Right kidney (tissue), 1 donor: ENCODE measurements at regions not wholly inside any gene's neighbourhood (a gene's known extent, or its start where the extent isn't known, plus 50 kb on each side); places are given as distances from the start of the nearest gene placed in this dataset.
A peak's percentile ranks its signal among the peaks of the same experiment; 100 is the strongest.

Experiments used
- DNase-seq: peaks from one replicate; pipeline ENCODE4 v3.0.0-alpha.2; 2016

DNA sequence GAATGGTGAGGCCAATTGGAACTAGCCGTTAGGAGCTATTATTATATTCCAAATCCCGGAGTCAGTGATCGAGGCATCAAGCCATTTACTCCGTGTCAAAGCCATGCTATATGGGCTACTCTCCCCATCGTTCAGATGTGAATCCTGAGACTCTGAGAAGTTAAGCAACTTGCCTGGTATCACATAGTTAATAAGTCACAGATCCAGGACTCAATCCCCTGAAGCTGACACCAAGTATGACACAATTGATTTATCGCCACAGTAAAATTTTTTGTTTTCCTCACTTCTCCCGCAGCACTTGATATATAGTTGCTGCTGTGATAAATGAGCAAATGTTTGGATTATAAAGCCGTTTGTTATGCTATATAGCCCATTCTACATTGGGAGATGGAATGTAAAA, 50.8 kb upstream of the TSHZ2 start:
- no peak for DNase-seq

DNA sequence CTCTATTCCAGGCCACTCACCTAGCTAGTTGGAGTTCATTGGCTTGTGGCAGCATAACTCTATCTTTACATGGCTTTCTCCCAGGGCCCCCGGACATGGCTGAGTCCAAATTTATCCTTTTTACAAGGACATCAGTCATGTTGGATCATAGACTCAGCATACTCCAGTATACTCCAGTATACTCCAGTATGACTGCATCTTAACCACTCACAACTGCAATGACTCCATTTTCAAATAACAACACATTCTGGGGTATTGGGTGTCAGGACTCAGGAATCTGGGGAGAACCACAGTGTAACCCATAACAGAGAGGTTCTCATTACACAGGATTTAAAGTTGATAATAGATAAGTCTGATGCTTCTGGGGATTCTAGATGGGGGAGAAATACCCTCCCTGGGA, 53.8 kb upstream of the TSHZ2 start:
- DNase-seq: no peak

DNA sequence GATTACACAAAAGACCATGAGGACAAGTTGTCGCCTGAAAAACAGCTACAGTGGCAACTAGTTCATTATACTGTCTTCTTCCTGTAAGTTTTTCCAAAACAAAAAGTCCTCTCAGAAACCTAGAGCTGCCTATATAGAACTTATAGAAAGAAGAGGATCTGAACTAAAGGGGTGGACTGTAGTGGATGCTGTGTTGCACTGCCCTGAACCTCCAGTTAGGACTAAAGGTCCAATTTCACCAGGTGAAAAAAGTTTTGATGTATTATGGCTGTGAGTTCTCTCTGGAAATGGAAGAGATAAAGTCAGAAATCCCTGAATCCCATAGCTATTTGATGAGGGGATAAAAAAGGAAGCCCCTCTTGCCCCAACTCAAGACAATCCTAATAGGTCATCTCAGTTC, 56.6 kb upstream of the TSHZ2 start:
- no peak for DNase-seq

DNA sequence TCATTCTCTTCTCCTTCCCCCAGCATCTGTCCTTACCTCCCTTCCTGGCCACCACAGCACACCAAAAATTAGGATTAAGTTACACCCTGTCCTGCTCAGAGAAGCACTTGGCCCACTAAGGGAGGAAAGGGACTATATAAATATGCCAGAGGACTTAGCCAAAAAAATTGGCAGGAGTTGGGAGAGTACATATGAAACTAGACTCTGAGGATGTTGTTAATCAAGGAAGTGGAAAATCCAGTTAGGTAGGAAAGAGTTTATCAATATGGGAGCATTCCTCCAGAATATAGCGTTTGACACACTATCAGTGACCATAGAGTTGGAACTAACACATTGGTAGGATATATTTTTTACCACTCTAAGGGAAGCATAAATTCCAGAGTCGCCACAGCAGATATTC, 57.3 kb upstream of the TSHZ2 start:
- no peak for DNase-seq

DNA sequence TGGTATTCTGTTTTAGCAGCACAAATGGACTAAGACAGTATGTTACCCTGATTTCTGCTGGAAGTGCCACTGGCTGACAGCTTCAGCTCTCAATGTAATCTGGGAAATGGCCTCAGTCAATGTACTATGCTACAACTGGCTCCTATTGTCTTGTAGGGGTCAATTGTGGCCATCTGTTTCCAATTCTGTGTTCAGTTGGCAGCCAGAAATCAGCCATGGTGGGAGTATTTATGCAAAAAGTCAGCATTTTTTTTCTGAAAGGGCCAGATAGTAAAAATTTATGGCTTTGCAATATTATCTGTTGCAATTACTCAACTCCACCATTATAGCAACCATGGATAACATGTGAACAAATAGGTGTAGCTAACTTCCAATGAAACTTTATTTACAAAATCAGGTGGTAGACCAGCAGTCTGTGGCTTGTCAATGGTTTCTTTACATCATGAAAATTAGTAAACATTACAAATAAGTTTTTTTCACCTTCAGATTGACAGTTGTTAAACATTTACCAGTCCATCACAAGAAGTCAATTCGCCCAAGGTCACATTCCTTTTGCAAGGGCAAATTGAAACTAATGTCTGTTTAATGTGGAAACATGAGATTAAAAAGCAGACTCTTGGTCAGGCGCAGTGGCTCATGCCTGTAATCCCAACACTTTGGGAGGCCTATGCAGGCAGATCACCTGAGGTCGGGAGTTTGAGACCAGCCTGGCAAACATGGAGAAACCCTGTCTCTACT, 58.3 kb upstream of the TSHZ2 start:
- DNase-seq: no peak

GRCh38 chr20:52905241-52905994, 66.7 kb upstream of the TSHZ2 start:
- DNase-seq: no peak

DNA sequence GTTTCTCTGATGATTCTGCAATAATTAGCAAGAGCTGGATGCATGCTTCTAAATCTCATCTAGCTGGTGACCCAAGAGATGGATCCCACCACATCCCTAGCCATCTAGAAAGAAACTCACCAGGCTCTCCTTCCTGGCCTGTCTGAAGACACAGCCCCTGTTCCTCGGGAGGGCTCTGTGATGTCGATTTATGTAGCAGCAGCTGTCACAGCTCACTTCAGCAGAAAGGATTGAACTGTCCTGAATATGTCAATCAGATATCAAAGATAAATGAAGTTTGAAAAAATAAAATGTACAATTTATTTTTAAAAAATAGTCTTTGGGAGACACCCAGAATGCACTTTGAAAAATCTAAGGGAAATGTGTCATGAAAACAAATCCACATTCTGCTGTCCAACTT, 67.3 kb upstream of the TSHZ2 start:
- DNase-seq: no peak

GRCh38 chr20:52899041-52899608, 73.0 kb upstream of the TSHZ2 start:
- no peak for DNase-seq

GRCh38 chr20:52896348-52896747, 75.8 kb upstream of the TSHZ2 start:
- no peak for DNase-seq

DNA sequence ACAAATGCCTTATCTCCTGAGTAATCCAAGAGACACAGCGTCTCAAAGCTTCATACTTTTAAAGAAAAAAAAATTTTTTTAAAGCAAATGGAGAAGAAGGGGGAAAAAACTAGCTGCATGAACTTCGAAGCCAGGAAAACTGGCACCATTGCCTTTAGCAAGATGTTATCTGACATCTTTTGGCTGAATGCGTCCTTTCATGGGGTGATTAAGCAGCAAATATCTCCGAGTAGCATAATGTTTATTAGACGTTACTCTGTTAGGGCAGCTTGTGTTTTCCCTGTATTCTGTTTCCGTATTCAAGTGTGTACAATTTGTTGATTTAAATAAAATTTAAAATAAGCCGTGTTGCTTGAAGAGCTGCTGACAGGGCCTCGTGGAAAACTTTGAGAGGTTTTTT, 76.5 kb upstream of the TSHZ2 start:
- DNase-seq: no peak

DNA sequence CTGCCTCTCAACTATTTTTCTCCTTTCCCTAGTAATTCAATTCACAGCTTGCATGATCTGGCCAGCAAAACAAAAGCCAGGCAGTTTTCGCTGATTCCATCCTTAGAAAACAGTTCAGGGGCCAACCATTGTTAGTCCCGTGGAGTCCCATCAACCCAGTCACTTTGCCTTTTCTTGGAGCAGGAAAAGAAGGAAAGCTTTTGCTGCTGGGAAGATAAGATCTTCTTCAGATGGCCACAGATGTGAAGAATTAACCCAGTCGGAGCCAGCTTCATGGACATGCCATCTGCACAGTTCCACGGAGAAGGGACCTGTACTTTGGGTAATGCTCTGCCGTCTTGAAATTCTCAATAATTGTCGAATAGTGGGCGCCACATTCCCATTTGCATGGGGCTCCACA, 76.9 kb upstream of the TSHZ2 start:
- peak; percentile 1 for DNase-seq

GRCh38 chr20:52893498-52893897, 78.7 kb upstream of the TSHZ2 start:
- no peak for DNase-seq

DNA sequence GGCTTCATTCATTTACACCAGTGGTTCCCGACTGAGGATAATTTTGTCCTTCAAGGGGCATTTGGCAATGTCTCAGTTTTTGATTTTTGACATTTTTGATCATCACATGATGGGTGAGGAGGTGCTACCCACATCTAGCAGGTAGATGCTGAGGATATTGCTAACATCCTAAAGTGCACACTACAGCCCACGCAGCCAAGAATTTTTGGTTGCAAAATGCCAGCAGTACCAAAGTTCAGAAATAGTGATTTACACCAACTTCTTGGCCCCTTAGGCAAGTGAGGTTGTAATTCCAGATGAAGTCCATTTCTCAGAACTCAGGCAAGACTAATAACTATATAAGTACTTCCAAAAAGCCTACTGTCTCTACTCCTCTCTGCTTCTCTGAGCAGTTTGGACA, 80.1 kb upstream of the TSHZ2 start:
- DNase-seq: no peak

GRCh38 chr20:52890130-52890529, 82.0 kb upstream of the TSHZ2 start:
- DNase-seq: no peak

GRCh38 chr20:52889225-52889624, 82.9 kb upstream of the TSHZ2 start:
- DNase-seq: no peak

DNA sequence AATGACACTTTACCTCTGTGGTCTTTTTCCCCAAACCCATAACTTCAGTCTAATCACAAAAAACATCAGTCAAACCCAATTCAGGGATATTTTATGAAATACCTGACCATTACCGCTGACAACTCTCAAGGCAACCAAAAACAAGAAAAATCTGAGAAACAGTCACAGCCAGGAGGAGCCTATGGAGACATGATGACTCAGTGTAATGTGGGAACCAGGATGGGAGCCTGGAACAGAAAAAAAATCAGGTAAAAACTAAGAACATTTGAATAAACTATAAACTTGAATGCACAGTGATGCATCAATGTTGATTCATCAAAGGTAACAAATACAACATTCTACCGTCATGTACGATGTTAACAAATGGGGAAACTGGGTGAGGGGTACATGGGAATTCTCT, 84.1 kb upstream of the TSHZ2 start:
- no peak for DNase-seq

- no peak for DNase-seq
Measured at GRCh38 chr20:52880997-52881396, 91.2 kb upstream of the TSHZ2 start.

GRCh38 chr20:52880259-52880658, 91.9 kb upstream of the TSHZ2 start:
- no peak for DNase-seq

DNA sequence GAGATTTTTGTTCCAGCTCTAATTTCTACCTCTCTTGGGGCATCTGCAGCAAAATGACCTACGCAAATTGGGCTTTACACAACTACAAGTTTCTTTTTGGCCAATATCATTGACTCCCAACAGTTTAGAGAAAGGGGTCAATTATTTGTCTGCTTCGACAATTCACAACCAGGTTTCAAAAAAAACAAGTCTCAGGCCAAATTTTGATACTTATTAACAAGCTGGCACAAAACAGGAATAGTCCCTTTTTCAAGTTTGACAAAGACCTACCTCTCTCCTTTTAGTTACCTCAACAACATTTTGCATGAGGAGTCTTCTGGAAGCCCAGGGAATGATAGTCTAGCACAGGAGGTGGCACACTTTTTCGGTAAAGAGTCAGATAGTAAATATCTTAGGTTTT, 97.9 kb upstream of the TSHZ2 start:
- no peak for DNase-seq

GRCh38 chr20:52869698-52870501, 102.3 kb upstream of the TSHZ2 start:
- no peak for DNase-seq

- DNase-seq: no peak
Measured at GRCh38 chr20:52869276-52869675, 102.9 kb upstream of the TSHZ2 start.

GRCh38 chr20:52867305-52867704, 104.9 kb upstream of the TSHZ2 start:
- DNase-seq: no peak
